Mesenchymal stem cell (in vitro differentiated cells and primary cell): ENCODE measurements at regions not wholly inside any gene's neighbourhood (a gene's known extent, or its start where the extent isn't known, plus 50 kb on each side); places are given as distances from the start of the nearest gene placed in this dataset.
A peak's percentile ranks its signal among the peaks of the same experiment; 100 is the strongest.

Experiments used
- DNase-seq: peaks from one replicate; pipeline ENCODE4 v3.0.0-alpha.2; 2013
- H2AFZ ChIP-seq: one replicate; pipeline ENCODE4 v1.6.1; 2013; ENCODE audit warnings: low read depth, mild to moderate bottlenecking, control low read depth, inconsistent platforms, low read length, moderate library complexity
- H2AK5ac ChIP-seq: 2 replicates; pipeline ENCODE4 v1.6.1; 2013; ENCODE audit warnings: low read length, moderate library complexity, mild to moderate bottlenecking, inconsistent platforms; ENCODE audit not compliant: severe bottlenecking
- H2BK120ac ChIP-seq: one replicate; pipeline ENCODE4 v1.6.1; 2013; ENCODE audit warnings: low read depth, mild to moderate bottlenecking, inconsistent platforms, low read length, moderate library complexity
- H2BK12ac ChIP-seq, 2 experiments: one replicate each; pipeline ENCODE4 v1.6.1; 2013; ENCODE audit warnings: inconsistent platforms in 2 of 2, low read length in 2 of 2, mild to moderate bottlenecking in 2 of 2, moderate library complexity in 2 of 2, control low read depth in 1 of 2
- H2BK15ac ChIP-seq: one replicate; pipeline ENCODE4 v1.6.1; 2013; ENCODE audit warnings: mild to moderate bottlenecking, low read depth, inconsistent platforms; ENCODE audit not compliant: poor library complexity, severe bottlenecking
- H2BK5ac ChIP-seq: 2 replicates; pipeline ENCODE4 v1.6.1; 2013; ENCODE audit warnings: low read depth, mild to moderate bottlenecking, low read length, control low read depth, inconsistent platforms; ENCODE audit not compliant: poor library complexity, severe bottlenecking
- H3K14ac ChIP-seq, 2 experiments: one replicate each; pipeline ENCODE4 v1.6.1; 2013; ENCODE audit warnings: inconsistent platforms in 2 of 2, low read length in 2 of 2, control low read depth in 1 of 2, mild to moderate bottlenecking in 1 of 2, moderate library complexity in 1 of 2
- H3K18ac ChIP-seq, 2 experiments: one replicate each; pipeline ENCODE4 v1.6.1; 2013; ENCODE audit warnings: inconsistent platforms in 2 of 2, low read length in 2 of 2, control low read depth in 1 of 2, low read depth in 1 of 2, mild to moderate bottlenecking in 1 of 2
- H3K23ac ChIP-seq, 2 experiments: one replicate each; pipeline ENCODE4 v1.6.1; 2013; ENCODE audit warnings: inconsistent platforms in 2 of 2, low read length in 2 of 2, mild to moderate bottlenecking in 2 of 2, moderate library complexity in 2 of 2, control low read depth in 1 of 2
- H3K27ac ChIP-seq: 2 replicates; pipeline ENCODE4 v1.5.1; 2013; ENCODE audit warnings: mild to moderate bottlenecking, moderate library complexity, low read length, control low read depth, inconsistent platforms; ENCODE audit not compliant: poor library complexity, severe bottlenecking
- H3K27me3 ChIP-seq, 2 experiments: 2 replicates each; pipeline versions ENCODE4 v1.6.1 to v1.7.0; 2013; ENCODE audit warnings: low read length in 2 of 2, mild to moderate bottlenecking in 2 of 2, moderate library complexity in 2 of 2, control low read depth in 1 of 2, inconsistent platforms in 1 of 2; ENCODE audit not compliant: control insufficient read depth in 1 of 2, insufficient read depth in 1 of 2
- H3K36me3 ChIP-seq, 2 experiments: 2 replicates each; pipeline versions ENCODE4 v1.6.1 to v1.7.0; 2013; ENCODE audit warnings: low read length in 2 of 2, control low read depth in 1 of 2, inconsistent platforms in 1 of 2, low read depth in 1 of 2, mild to moderate bottlenecking in 1 of 2; ENCODE audit not compliant: insufficient read depth in 2 of 2, control insufficient read depth in 1 of 2
- H3K4ac ChIP-seq, 2 experiments: one replicate each; pipeline ENCODE4 v1.6.1; 2013; ENCODE audit warnings: inconsistent platforms in 2 of 2, low read length in 2 of 2, mild to moderate bottlenecking in 2 of 2, moderate library complexity in 2 of 2, control low read depth in 1 of 2, low read depth in 1 of 2
- H3K4me1 ChIP-seq: 2 replicates; pipeline ENCODE4 v1.6.1; 2013; ENCODE audit warnings: low read depth, low read length, control low read depth; ENCODE audit not compliant: control insufficient read depth, insufficient read depth
- H3K4me2 ChIP-seq: 2 replicates; pipeline ENCODE4 v1.6.1; 2013; ENCODE audit warnings: low read length, mild to moderate bottlenecking, inconsistent platforms; ENCODE audit not compliant: poor library complexity, severe bottlenecking
- H3K4me3 ChIP-seq, 2 experiments: 2 replicates each; pipeline versions ENCODE4 v1.5.1 to v1.7.0; 2013; ENCODE audit warnings: low read length in 2 of 2, mild to moderate bottlenecking in 2 of 2, control low read depth in 1 of 2, low read depth in 1 of 2; ENCODE audit not compliant: insufficient read depth in 1 of 2
- H3K79me1 ChIP-seq: replicated peaks from 2 replicates; pipeline ENCODE4 v1.6.1; 2013; ENCODE audit warnings: mild to moderate bottlenecking, control low read depth, low read length, inconsistent platforms; ENCODE audit not compliant: poor library complexity, severe bottlenecking
- H3K9ac ChIP-seq: 2 replicates; pipeline ENCODE4 v1.7.0; 2013; ENCODE audit warnings: mild to moderate bottlenecking, low read length, moderate library complexity
- H3K9me3 ChIP-seq: 2 replicates; pipeline ENCODE4 v1.7.0; 2013; ENCODE audit warnings: mild to moderate bottlenecking, low read length; ENCODE audit not compliant: control insufficient read depth
- H4K8ac ChIP-seq: one replicate; pipeline ENCODE4 v1.6.1; 2013; ENCODE audit warnings: inconsistent platforms, mild to moderate bottlenecking, low read length, moderate library complexity
- H4K91ac ChIP-seq: one replicate; pipeline ENCODE4 v1.6.1; 2013; ENCODE audit warnings: mild to moderate bottlenecking, low read length, inconsistent platforms
- WGBS: methylation state at CpG from one replicate; pipeline ENCODE4 v1.1.7; 2013; ENCODE audit warnings: mixed read lengths; 5-methylcytosine and 5-hydroxymethylcytosine counted together

GRCh38 chr4:147303873-147304229, 177.0 kb upstream of the EDNRA start:
- Histone ChIP-seq H4K91ac (no peak overlapping the region), H3K14ac (no peak overlapping the region), H3K18ac (no peak overlapping the region), H3K79me1 (no peaks in the 10 kb centered on the region), H3K4me2 (no peak overlapping the region), H2BK5ac (no peak overlapping the region), H3K27ac (no peak overlapping the region), H2BK15ac (no peak overlapping the region), H2AK5ac (no peak overlapping the region), H3K9ac (no peak overlapping the region), H2AFZ (no peak overlapping the region), H3K27me3 (no peaks in the 10 kb centered on the region), H3K9me3 (no peaks in the 10 kb centered on the region), H2BK120ac (no peak overlapping the region), H4K8ac (no peak overlapping the region), H3K4me1 (no peaks in the 10 kb centered on the region), H3K4ac (no peak overlapping the region), H2BK12ac (no peak overlapping the region), H3K23ac (no peak overlapping the region), H3K4me3 (no peak overlapping the region), H3K36me3 (no peaks in the 10 kb centered on the region)
- no CpG with 5 or more reads among the region's 3 CpGs for WGBS
- DNase-seq, result no peak

- no peak overlapping the region for H4K8ac ChIP-seq
- H2AFZ ChIP-seq, result no peak overlapping the region
- no peak overlapping the region for H3K9ac ChIP-seq
- WGBS, result 74% methylated on average over 5 of the region's 5 CpGs
- H3K18ac ChIP-seq, result peak overlapping the region in 1 of 2 experiments; percentile 48
- H3K27ac ChIP-seq, result no peak overlapping the region
- no peak overlapping the region for H2AK5ac ChIP-seq
- no peak overlapping the region for H3K14ac ChIP-seq
- no peak overlapping the region for H3K23ac ChIP-seq
- H3K27me3 ChIP-seq, result no peaks in the 10 kb centered on the region
- H3K9me3 ChIP-seq, result no peaks in the 10 kb centered on the region
- H2BK120ac ChIP-seq, result peak overlapping the region; percentile 79
- no peaks in the 10 kb centered on the region for H3K36me3 ChIP-seq
- H3K4me3 ChIP-seq, result no peak overlapping the region
- no peak overlapping the region for H3K4me2 ChIP-seq
- H2BK5ac ChIP-seq, result no peak overlapping the region
- peaks cover 2% of the 10 kb centered on the region for H3K4me1 ChIP-seq
- H2BK12ac ChIP-seq, result no peak overlapping the region
- H4K91ac ChIP-seq, result no peak overlapping the region
- H3K79me1 ChIP-seq, result no peaks in the 10 kb centered on the region
- no peak overlapping the region for H2BK15ac ChIP-seq
- H3K4ac ChIP-seq, result peak overlapping the region in 1 of 2 experiments; percentile 89
- DNase-seq, result no peak
Measured at GRCh38 chr4:147307896-147308674, 172.8 kb upstream of the EDNRA start.

GRCh38 chr4:147309434-147309833, 171.5 kb upstream of the EDNRA start:
- Histone ChIP-seq H2AK5ac (no peak overlapping the region), H2BK120ac (no peak overlapping the region), H2BK12ac (no peak overlapping the region), H3K79me1 (no peaks in the 10 kb centered on the region), H3K4me3 (no peak overlapping the region), H3K9ac (no peak overlapping the region), H3K36me3 (no peaks in the 10 kb centered on the region), H3K4ac (no peak overlapping the region), H3K9me3 (no peaks in the 10 kb centered on the region), H3K23ac (no peak overlapping the region), H2BK15ac (no peak overlapping the region), H3K27ac (no peak overlapping the region), H3K14ac (no peak overlapping the region), H3K18ac (no peak overlapping the region), H3K4me1 (peaks cover 2% of the 10 kb centered on the region), H2BK5ac (no peak overlapping the region), H4K8ac (no peak overlapping the region), H4K91ac (no peak overlapping the region), H3K4me2 (no peak overlapping the region), H3K27me3 (no peaks in the 10 kb centered on the region), H2AFZ (no peak overlapping the region)
- WGBS, result 57% methylated on average over 2 of the region's 4 CpGs
- DNase-seq, result peak; percentile 49

- no peak overlapping the region for H3K4me3 ChIP-seq
- DNase-seq, result no peak
- no peak overlapping the region for H3K27ac ChIP-seq
- no peak overlapping the region for H3K4ac ChIP-seq
- no peak overlapping the region for H2BK15ac ChIP-seq
- peaks cover 2% of the 10 kb centered on the region for H3K4me1 ChIP-seq
- H3K18ac ChIP-seq, result peak overlapping the region; percentile 25 to 89
- no peaks in the 10 kb centered on the region for H3K79me1 ChIP-seq
- H3K27me3 ChIP-seq, result no peaks in the 10 kb centered on the region
- H4K8ac ChIP-seq, result peak overlapping the region; percentile 45
- no peaks in the 10 kb centered on the region for H3K9me3 ChIP-seq
- H3K4me2 ChIP-seq, result no peak overlapping the region
- no peak overlapping the region for H2BK120ac ChIP-seq
- no peak overlapping the region for H3K9ac ChIP-seq
- no peak overlapping the region for H2BK5ac ChIP-seq
- no peak overlapping the region for H2AFZ ChIP-seq
- H4K91ac ChIP-seq, result peak overlapping the region; percentile 94
- no peaks in the 10 kb centered on the region for H3K36me3 ChIP-seq
- 65% methylated on average over 4 of the region's 4 CpGs for WGBS
- H3K14ac ChIP-seq, result no peak overlapping the region
- peak overlapping the region; percentile 87 to 99 for H2BK12ac ChIP-seq
- H2AK5ac ChIP-seq, result no peak overlapping the region
- H3K23ac ChIP-seq, result no peak overlapping the region
Measured at GRCh38 chr4:147310312-147310711, 170.6 kb upstream of the EDNRA start.
